Jurkat, Clone E6-1 (cell line): ENCODE measurements at regions not wholly inside any gene's neighbourhood (a gene's known extent, or its start where the extent isn't known, plus 50 kb on each side); places are given as distances from the start of the nearest gene placed in this dataset.
"Not testable (repeated sequence)": the region's sequence is repeated elsewhere in the genome, so short reads cannot be mapped to it uniquely, and the experiment has no call there.

Source experiments
- DNase-seq: peaks from one replicate; pipeline ENCODE4 v3.0.0-alpha.2; 2011; ENCODE audit warnings: low read depth, low spot score
- H3K4me3 ChIP-seq: 2 replicates; pipeline ENCODE4 v1.5.1; 2011; ENCODE audit warnings: mild to moderate bottlenecking, low read length, control low read depth, moderate library complexity

GRCh38 chr9:85876628-85877027 lies 64.3 kb upstream of the NAA35 start:
- no peak overlapping the region for H3K4me3 ChIP-seq
- no peak for DNase-seq

- DNase-seq, H3K4me3 ChIP-seq: not testable (repeated sequence)
These were observed 61.9 kb upstream of the NAA35 start for GRCh38 chr9:85878872-85879597.

GRCh38 chr9:85880507-85880906 lies 60.4 kb upstream of the NAA35 start:
- not testable (repeated sequence) for DNase-seq, H3K4me3 ChIP-seq

DNA sequence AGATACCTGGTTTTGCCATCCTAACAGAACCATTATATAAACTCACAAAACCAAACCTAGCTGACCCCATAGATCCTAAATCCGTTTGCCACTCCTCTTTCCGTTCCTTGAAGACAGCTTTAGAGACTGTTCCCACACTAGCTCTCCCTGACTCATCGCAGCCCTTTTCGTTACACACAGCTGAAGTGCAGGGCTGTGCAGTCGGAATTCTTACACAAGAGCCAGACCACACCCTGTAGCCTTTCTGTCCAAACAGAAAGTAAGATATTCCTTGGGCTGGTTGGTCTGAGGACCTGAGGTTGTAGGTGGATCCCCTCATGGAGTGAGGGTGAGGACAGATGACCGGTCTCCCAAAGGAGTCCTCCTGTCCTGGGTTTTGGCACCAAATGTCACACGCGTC lies 56.7 kb upstream of the NAA35 start:
- DNase-seq, result no peak
- no peak overlapping the region for H3K4me3 ChIP-seq

DNA sequence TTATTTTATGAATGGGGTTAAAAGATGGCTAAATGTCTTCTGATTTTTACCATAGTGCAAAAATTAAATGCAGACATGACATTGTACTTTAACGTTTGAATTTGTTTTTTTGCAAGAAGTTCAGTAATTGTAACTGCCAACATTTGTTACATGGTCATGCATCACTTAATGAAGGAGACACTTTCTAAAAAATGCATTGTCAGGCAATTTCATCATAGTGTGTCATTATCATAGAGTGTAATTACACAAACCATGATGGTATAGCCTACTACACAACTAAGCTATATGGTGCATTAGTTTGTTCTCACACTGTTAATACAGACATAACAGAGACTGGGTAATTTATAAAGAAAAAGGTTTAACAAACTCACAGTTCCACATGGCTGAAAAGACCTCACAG lies 50.0 kb upstream of the NAA35 start:
- DNase-seq, result no peak
- H3K4me3 ChIP-seq, result no peak overlapping the region
